H1 (cell line): ENCODE measurements at regions not wholly inside any gene's neighbourhood (a gene's known extent, or its start where the extent isn't known, plus 50 kb on each side); places are given as distances from the start of the nearest gene placed in this dataset.

ENCODE experiments used
- CTCF ChIA-PET: fragments of 300-600 bp; sonication (Branson Sonifier 250); formaldehyde crosslinking; loops from one replicate; lab custom pipeline; 2021; ENCODE audit not compliant: partially characterized antibody; lab: Charles Lee
- POLR2A ChIA-PET: fragments of 300-600 bp; sonication (Branson Sonifier 250); formaldehyde crosslinking; loops from one replicate; lab custom pipeline; 2021; ENCODE audit warnings: inconsistent platforms; ENCODE audit not compliant: partially characterized antibody; lab: Charles Lee
- DNase-seq, 2 experiments: peaks; one replicate each; pipeline versions ENCODE4 v3.0.0 to v3.0.0-alpha.2; 2010 to 2022; ENCODE audit warnings: low spot score in 2 of 2, low read depth in 1 of 2, mixed read lengths in 1 of 2
- FAIRE-seq: peaks from 2 replicates; lab custom pipeline; 2011; peaks lifted over from hg19 to GRCh38; lab: Jason Lieb, UNC
- H2AFZ ChIP-seq: 2 replicates; pipeline ENCODE4 v1.8.1; 2012; ENCODE audit warnings: low read length, inconsistent platforms
- H2AK5ac ChIP-seq: 2 replicates; pipeline ENCODE4 v1.6.1; 2013; ENCODE audit warnings: low read depth, low read length
- H2BK120ac ChIP-seq: replicated peaks from 2 replicates; pipeline ENCODE3; 2013; ENCODE audit warnings: low read depth, low read length, inconsistent platforms
- H2BK12ac ChIP-seq: 2 replicates; pipeline ENCODE4 v1.6.1; 2013; ENCODE audit warnings: low read depth, low read length
- H2BK15ac ChIP-seq: 2 replicates; pipeline ENCODE4 v1.6.1; 2013; ENCODE audit warnings: low read length
- H2BK20ac ChIP-seq: 2 replicates; pipeline ENCODE4 v1.6.1; 2013; ENCODE audit warnings: low read length
- H2BK5ac ChIP-seq: 2 replicates; pipeline ENCODE4 v1.6.1; 2013; ENCODE audit warnings: low read depth, low read length
- H3K14ac ChIP-seq: 2 replicates; pipeline ENCODE4 v1.6.1; 2013; ENCODE audit warnings: inconsistent platforms; ENCODE audit not compliant: insufficient read length
- H3K18ac ChIP-seq: 2 replicates; pipeline ENCODE4 v1.6.1; 2013; ENCODE audit warnings: low read length; ENCODE audit errors: extremely low read depth
- H3K23ac ChIP-seq: 2 replicates; pipeline ENCODE4 v1.6.1; 2013; ENCODE audit warnings: inconsistent platforms; ENCODE audit not compliant: insufficient read length
- H3K23me2 ChIP-seq: 2 replicates; pipeline ENCODE4 v1.6.1; 2013; ENCODE audit warnings: low read depth, low read length
- H3K27ac ChIP-seq: 2 replicates; pipeline ENCODE4 v1.6.1; 2011; ENCODE audit warnings: low read depth, low read length, inconsistent platforms
- H3K27me3 ChIP-seq, 4 experiments: replicated peaks in 1 of 4; 1 replicate in 1 of 4; 2 replicates in 3 of 4; pipeline versions ENCODE4 v1.6.1 to v1.8.1; 2011 to 2013; ENCODE audit warnings: low read length in 3 of 4, mild to moderate bottlenecking in 3 of 4, inconsistent platforms in 2 of 4, mixed read lengths in 2 of 4, moderate library complexity in 1 of 4; ENCODE audit not compliant: control insufficient read depth in 3 of 4, insufficient read depth in 3 of 4; ENCODE audit errors: extremely low read depth in 1 of 4
- H3K36me3 ChIP-seq, 4 experiments: 2 replicates each; pipeline versions ENCODE4 v1.6.1 to v1.8.1; 2011 to 2013; ENCODE audit warnings: mild to moderate bottlenecking in 4 of 4, low read length in 3 of 4, moderate library complexity in 2 of 4, control low read depth in 1 of 4, inconsistent platforms in 1 of 4; ENCODE audit not compliant: insufficient read depth in 4 of 4, control insufficient read depth in 2 of 4
- H3K4ac ChIP-seq: replicated peaks from 2 replicates; pipeline ENCODE3; 2013; ENCODE audit warnings: low read length, low read depth, mixed read lengths, inconsistent platforms; ENCODE audit not compliant: insufficient read length
- H3K4me1 ChIP-seq, 4 experiments: replicated peaks in 1 of 4; 1 replicate in 1 of 4; 2 replicates in 3 of 4; pipeline versions ENCODE4 v1.6.1 to v1.8.1; 2011 to 2013; ENCODE audit warnings: low read length in 3 of 4, inconsistent platforms in 2 of 4, mixed read lengths in 1 of 4; ENCODE audit not compliant: insufficient read depth in 4 of 4, control insufficient read depth in 3 of 4
- H3K4me2 ChIP-seq, 2 experiments: 2 replicates each; pipeline versions ENCODE4 v1.6.1 to v1.8.1; 2011 to 2013; ENCODE audit warnings: low read depth in 2 of 2, low read length in 2 of 2, control low read depth in 1 of 2, inconsistent platforms in 1 of 2, mild to moderate bottlenecking in 1 of 2; ENCODE audit not compliant: insufficient read depth in 1 of 2
- H3K4me3 ChIP-seq, 4 experiments: fragments of 200-600, 300-600 bp in 1 of 4; sonication (generic), shearing (Covaris generic), sonication (Bioruptor Twin) in 1 of 4; 2 replicates each; pipeline versions ENCODE4 v1.5.1 to v1.8.1; 2011 to 2016; ENCODE audit warnings: low read length in 4 of 4, low read depth in 3 of 4, control low read depth in 2 of 4, inconsistent platforms in 2 of 4, mild to moderate bottlenecking in 2 of 4, mixed read lengths in 1 of 4, moderate library complexity in 1 of 4; ENCODE audit not compliant: insufficient read depth in 2 of 4; ENCODE audit errors: extremely low read depth in 1 of 4
- H3K56ac ChIP-seq: replicated peaks from 2 replicates; pipeline ENCODE3; 2013; ENCODE audit warnings: low read depth, mild to moderate bottlenecking, mixed read lengths, low read length, inconsistent platforms; ENCODE audit not compliant: insufficient read length
- H3K79me1 ChIP-seq: 2 replicates; pipeline ENCODE4 v1.6.1; 2013; ENCODE audit warnings: low read depth, low read length, control low read depth
- H3K79me2 ChIP-seq, 2 experiments: 2 replicates each; pipeline versions ENCODE4 v1.6.1 to v1.8.1; 2012 to 2013; ENCODE audit warnings: low read length in 2 of 2, mild to moderate bottlenecking in 2 of 2, inconsistent platforms in 1 of 2; ENCODE audit not compliant: insufficient read depth in 2 of 2, control insufficient read depth in 1 of 2
- H3K9ac ChIP-seq, 4 experiments: replicated peaks in 1 of 4; 1 replicate in 1 of 4; 2 replicates in 3 of 4; pipeline versions ENCODE4 v1.6.1 to v1.8.1; 2011 to 2013; ENCODE audit warnings: low read depth in 3 of 4, low read length in 3 of 4, control low read depth in 2 of 4, mild to moderate bottlenecking in 2 of 4, moderate library complexity in 2 of 4, inconsistent platforms in 1 of 4; ENCODE audit errors: extremely low read depth in 1 of 4
- H3K9me3 ChIP-seq, 2 experiments: 2 replicates each; pipeline versions ENCODE4 v1.6.1 to v1.8.1; 2012 to 2013; ENCODE audit warnings: mild to moderate bottlenecking in 2 of 2, moderate library complexity in 2 of 2, control low read depth in 1 of 2, inconsistent platforms in 1 of 2, low read depth in 1 of 2, low read length in 1 of 2, mixed read lengths in 1 of 2; ENCODE audit not compliant: insufficient read depth in 2 of 2
- H4K20me1 ChIP-seq, 2 experiments: replicated peaks in 1 of 2; 2 replicates each; pipeline versions ENCODE3 to v1.8.1; 2011 to 2013; ENCODE audit warnings: inconsistent platforms in 2 of 2, low read length in 2 of 2, mild to moderate bottlenecking in 1 of 2; ENCODE audit not compliant: insufficient read depth in 2 of 2, control insufficient read depth in 1 of 2
- H4K5ac ChIP-seq: 2 replicates; pipeline ENCODE4 v1.6.1; 2013; ENCODE audit warnings: low read length, low read depth, mixed read lengths, inconsistent platforms; ENCODE audit not compliant: insufficient read length
- H4K8ac ChIP-seq: 2 replicates; pipeline ENCODE4 v1.8.0; 2013; ENCODE audit warnings: mild to moderate bottlenecking, moderate library complexity, low read length, inconsistent platforms; ENCODE audit not compliant: insufficient read depth; ENCODE audit errors: extremely low read depth
- H4K91ac ChIP-seq: replicated peaks from 2 replicates; pipeline ENCODE3; 2013; ENCODE audit warnings: low read length, mixed read lengths, inconsistent platforms; ENCODE audit not compliant: insufficient read length
- BCL11A ChIP-seq, 2 experiments: IDR thresholded peaks; one replicate each; pipeline ENCODE4 v1.6.1; 2011; ENCODE audit warnings: low read depth in 2 of 2, low read length in 2 of 2, mild to moderate bottlenecking in 2 of 2
- CHD2 ChIP-seq: IDR thresholded peaks from 2 replicates; pipeline ENCODE4 v1.6.1; 2012; ENCODE audit warnings: low read length, improper control_type of control experiment
- CTCF ChIP-seq, 3 experiments: IDR thresholded peaks; 1 replicate in 2 of 3; 2 replicates in 1 of 3; pipeline versions ENCODE4 v1.5.1 to v1.6.1; 2011; ENCODE audit warnings: low read length in 3 of 3, mild to moderate bottlenecking in 3 of 3, inconsistent platforms in 2 of 3, low read depth in 1 of 3, moderate library complexity in 1 of 3; ENCODE audit not compliant: insufficient read depth in 1 of 3; ENCODE audit errors: control extremely low read depth in 1 of 3
- E2F6 ChIP-seq: IDR thresholded peaks from 2 replicates; pipeline ENCODE4 v1.6.1; 2012; ENCODE audit warnings: inconsistent platforms
- HDAC6 ChIP-seq: IDR thresholded peaks from one replicate; pipeline ENCODE4 v1.7.1; 2012; ENCODE audit warnings: low read depth, mild to moderate bottlenecking, inconsistent platforms, low read length, moderate library complexity
- MAX ChIP-seq: IDR thresholded peaks from 2 replicates; pipeline ENCODE4 v1.6.1; 2012; ENCODE audit warnings: inconsistent platforms
- POU5F1 ChIP-seq: IDR thresholded peaks from 2 replicates; pipeline ENCODE4 v1.6.1; 2011; ENCODE audit warnings: low read depth, mild to moderate bottlenecking, low read length, moderate library complexity
- RBBP5 ChIP-seq: IDR thresholded peaks from 2 replicates; pipeline ENCODE4 v1.7.1; 2012; ENCODE audit warnings: low read depth, mild to moderate bottlenecking, inconsistent platforms, low read length, moderate library complexity, borderline replicate concordance
- WGBS, 2 experiments: shearing (Covaris generic) in 1 of 2; methylation state at CpG; one replicate each; pipeline versions ENCODE4 v1.1.6 to v1.1.7; 2013 to 2015; ENCODE audit warnings: low lambda C conversion rate in 2 of 2, mixed read lengths in 2 of 2, inconsistent platforms in 1 of 2, low coverage in 1 of 2, missing lambda C conversion rate in 1 of 2; ENCODE audit not compliant: insufficient replicate concordance in 2 of 2, insufficient coverage in 1 of 2, insufficient read length in 1 of 2; ENCODE audit errors: extremely low coverage in 1 of 2, missing lambda C conversion rate in 1 of 2; 5-methylcytosine and 5-hydroxymethylcytosine counted together

GRCh38 chr1:245099401-245099800, 55.4 kb upstream of the KIF26B start:
- Histone ChIP-seq H2BK15ac (no peak overlapping the region), H3K14ac (no peak overlapping the region), H3K4me2 (no peak overlapping the region), H4K5ac (no peak overlapping the region), H3K79me1 (no peaks in the 10 kb centered on the region), H2AK5ac (no peak overlapping the region), H3K4me3 (no peak overlapping the region), H3K36me3 (no peaks in the 10 kb centered on the region), H2BK12ac (no peak overlapping the region), H3K56ac (no peak overlapping the region), H3K4me1 (peaks cover 0 to 2% (median 0%) of the 10 kb centered on the region in 4 experiments; a peak in 1 of 7 replicates), H2BK120ac (no peak overlapping the region), H3K79me2 (no peaks in the 10 kb centered on the region), H2BK5ac (no peak overlapping the region), H3K4ac (no peak overlapping the region), H3K27ac (no peak overlapping the region)
- FAIRE-seq = no peak
- CTCF ChIA-PET = interaction anchor here (0.5 to 1.0 kb wide), 3 partner anchors 17 to 80 kb away, joined by 3 to 5 read pairs (median 3); no protein-coding TSS in a partner anchor
- DNase-seq = no peak
- 87% methylated on average over 8 of the region's 8 CpGs; no CpG with 5 or more reads in 1 of the 2 experiments for WGBS, 2 experiments
- POLR2A ChIA-PET = no interaction called here
- TF ChIP-seq CHD2 (no peak), CTCF (IDR thresholded peaks at IDR 0.05; ENCODE audit: control extremely low read depth in 1 of 3, insufficient read depth in 1 of 3, low read depth in 1 of 3, low read length in 3 of 3) (no peak), MAX (no peak), HDAC6 (no peak), BCL11A (IDR thresholded peaks at IDR 0.05; ENCODE audit: low read depth in 2 of 2, low read length in 2 of 2) (no peak), RBBP5 (no peak), POU5F1 (no peak), E2F6 (no peak)
- TF ChIP-seq, all 59 proteins: peak for 0
- Histone ChIP-seq H4K8ac (0 out of 2 replicates have a peak overlapping the region, but pooled peaks have one; percentile 36), H3K27me3 (no peaks in the 10 kb centered on the region), H3K9ac (no peak overlapping the region), H2AFZ (no peak overlapping the region), H3K18ac (no peak overlapping the region; the same call in 1 of the 2 replicates), H3K23ac (no peak overlapping the region), H4K91ac (no peak overlapping the region), H3K23me2 (no peaks in the 10 kb centered on the region), H2BK20ac (no peak overlapping the region), H3K9me3 (no peaks in the 10 kb centered on the region), H4K20me1 (no peaks in the 10 kb centered on the region)
